ENCODE measurements at regions not wholly inside any gene's neighbourhood (a gene's known extent, or its start where the extent isn't known, plus 50 kb on each side); places are given as distances from the start of the nearest gene placed in this dataset.

DNA sequence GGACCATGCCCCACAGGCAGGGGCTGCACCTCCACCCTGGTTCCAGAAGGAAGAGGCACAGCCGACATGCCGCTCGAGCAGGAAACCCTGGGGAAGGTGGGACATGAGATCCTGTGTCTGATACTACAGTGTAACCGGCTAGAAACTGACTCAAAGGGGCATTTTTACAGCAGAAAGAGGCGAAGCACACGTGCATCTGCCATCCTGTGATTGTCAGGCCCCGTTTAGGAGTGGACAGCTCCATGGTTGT is 62.7 kb downstream of the SIK1 start:
- DNase-seq = no peak

DNA sequence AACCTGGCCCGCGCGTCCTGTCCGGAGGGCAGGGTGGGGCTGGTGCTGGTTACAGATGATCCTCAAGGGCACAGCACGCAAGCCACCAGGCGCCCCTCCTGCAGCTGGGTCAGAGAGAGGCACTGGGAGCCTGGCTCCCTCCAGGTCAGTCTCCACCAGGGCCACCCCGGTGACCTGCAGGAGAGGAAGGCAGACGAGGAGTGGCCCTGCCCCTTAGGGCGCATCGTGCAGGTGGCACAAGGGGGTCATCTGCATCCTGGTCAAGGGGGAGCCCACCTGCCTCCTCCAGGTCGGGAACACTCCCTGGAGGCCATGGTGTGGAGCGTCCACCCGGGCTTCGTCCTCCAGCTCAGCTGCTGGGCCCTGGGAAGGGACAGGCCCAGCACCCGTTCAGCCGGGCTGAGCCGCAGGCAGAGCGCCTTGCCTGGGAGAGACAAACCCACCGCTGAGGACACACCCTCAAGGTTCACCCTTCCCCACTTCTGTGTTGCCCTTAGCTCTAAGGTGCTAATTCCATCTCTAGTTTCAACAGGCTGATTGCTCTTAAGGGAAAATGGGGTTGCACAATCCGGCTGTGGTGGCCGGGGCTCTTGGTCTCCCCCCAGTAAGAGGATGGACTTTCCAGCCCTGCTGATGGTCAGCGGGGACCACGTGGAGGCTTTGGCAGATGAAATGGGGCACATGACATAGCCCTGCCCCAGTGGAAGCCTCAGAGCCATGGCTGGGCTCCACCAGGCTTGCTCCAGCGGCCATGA is 63.2 kb downstream of the SIK1 start:
- DNase-seq = no peak

DNA sequence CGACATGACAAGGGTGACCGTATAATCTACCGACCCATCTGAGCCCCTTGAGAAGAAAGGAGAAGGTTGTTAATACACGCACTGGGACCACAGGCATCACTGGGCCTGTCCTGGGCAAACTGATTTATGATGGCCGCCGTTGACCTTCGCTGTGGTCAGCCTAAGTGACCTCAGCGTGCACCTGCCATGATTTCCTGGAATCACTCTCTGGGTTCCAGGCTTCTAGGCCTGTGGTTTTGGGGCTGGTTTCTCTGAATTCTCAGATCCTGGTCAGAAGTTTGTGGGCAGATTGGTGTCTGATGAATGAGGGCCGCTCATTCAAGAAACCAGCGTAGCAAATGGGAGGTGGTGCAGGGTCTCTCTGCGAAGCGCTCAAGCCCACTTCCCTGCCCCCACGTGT is 64.0 kb downstream of the SIK1 start:
- DNase-seq = no peak

DNA sequence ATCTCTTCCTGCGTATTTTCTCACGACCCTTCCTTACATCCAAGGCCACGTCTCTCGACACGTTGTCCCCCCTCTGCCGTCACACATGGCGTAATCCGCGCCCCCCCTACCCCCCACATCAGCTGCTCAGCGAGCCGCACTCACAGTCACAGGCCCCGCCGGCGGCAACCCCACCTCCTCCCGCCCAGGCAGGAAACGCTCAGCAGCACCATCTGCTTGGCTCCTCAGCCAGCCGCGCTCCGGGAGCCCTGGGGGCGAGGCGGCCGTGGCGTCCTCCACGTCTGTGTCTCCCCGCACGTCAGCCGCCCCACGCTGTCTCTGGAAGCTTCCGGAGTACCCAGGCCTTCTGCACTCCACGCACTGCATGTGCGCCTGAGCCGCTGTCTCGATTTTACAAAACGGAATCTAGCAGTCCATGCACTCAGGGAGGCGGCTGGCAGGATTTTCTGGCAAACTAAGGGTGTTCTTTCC is 64.6 kb downstream of the SIK1 start:
- DNase-seq = peak; percentile 78 to 91

DNA sequence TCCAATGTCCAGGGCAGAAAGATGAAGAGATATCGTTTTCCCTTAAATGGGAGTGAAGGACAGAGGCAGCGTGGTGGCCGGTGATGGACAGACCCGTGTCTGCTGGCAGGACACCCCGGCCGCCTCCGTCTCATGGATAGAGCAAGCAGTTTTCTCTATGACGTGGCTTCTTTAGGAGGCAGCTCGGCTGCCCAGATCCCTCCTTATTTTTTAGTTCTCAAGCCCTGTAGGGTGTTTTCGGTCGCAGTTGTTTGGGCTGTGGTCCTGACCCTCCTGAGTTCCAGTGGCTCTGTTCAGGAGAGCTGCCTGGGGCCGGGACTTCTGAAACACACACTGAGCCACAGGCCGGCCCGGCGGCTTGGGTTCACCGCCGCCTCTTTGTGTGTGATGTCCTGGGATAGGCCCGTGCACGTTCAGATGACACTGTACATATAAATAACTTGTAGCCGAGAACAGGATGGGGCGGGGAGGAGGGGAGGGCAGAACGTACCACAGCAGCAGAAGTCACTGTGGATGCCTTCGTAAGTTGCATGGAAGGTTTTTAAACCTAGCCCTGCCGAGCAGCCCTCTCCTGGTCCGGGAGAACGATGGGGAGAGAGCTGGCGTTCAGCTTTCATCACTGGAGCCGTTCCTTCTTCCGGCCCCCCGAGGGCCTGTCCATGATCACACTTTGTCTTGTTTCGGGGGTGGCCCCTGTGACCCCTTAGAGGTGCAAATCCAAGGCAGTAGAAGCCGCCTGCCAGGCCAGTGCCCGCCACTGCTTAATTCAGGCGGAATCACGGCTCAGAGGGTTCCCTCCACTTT is 65.2 kb downstream of the SIK1 start:
- peak; percentile 62 to 73 for DNase-seq

DNA sequence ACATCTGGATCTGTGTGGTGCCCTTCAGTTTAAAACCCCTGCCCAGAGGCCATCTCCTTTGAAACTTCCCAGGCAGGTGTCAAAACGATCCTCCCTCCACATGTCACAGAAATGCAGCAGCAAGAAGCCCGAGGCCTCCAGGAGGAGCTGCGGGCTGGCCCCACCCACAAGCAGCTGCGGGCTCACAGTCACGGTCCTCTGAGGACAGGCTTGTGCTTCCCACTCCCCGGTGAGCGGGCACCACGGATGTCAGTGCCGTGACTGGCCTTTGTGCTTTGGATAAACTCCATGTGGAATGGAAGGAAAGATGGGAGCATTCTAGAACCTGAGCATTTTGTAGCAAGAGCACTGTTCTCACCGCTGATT is 65.8 kb downstream of the SIK1 start:
- DNase-seq = peak in 1 of 2 experiments; percentile 54

DNA sequence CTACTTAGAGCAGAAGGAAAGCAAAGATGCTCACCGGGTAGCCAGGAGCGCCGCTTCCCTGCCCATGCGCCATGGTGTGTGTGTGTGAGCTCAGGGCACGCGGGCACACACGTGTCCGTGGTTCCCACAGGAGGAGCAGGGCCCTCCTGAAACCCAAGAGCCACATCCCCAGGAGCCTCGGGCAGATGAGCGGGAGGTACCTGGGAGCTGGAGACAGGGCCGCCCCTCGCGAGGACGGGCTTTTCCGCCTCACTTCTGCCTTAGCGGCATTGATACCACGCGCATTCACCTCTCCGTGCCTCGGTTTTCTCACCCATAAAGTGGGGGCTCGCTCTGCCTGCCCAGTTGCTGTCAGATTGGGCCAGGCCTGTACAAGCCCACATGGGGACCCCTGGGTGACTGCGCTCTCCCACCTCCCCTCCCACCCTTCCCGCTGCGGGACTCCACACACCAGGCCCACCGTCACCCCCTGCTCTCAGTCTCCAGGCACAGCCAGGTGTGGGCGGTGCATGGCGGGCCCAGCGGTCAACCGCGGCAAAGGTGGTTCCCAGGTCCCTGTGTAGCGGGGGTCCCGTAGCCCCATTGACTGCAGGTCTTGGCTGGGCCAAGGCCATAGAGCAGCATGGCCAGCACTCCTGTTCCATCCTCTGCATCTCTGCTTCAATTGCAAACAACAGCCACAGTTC is 66.3 kb downstream of the SIK1 start:
- no peak for DNase-seq

DNA sequence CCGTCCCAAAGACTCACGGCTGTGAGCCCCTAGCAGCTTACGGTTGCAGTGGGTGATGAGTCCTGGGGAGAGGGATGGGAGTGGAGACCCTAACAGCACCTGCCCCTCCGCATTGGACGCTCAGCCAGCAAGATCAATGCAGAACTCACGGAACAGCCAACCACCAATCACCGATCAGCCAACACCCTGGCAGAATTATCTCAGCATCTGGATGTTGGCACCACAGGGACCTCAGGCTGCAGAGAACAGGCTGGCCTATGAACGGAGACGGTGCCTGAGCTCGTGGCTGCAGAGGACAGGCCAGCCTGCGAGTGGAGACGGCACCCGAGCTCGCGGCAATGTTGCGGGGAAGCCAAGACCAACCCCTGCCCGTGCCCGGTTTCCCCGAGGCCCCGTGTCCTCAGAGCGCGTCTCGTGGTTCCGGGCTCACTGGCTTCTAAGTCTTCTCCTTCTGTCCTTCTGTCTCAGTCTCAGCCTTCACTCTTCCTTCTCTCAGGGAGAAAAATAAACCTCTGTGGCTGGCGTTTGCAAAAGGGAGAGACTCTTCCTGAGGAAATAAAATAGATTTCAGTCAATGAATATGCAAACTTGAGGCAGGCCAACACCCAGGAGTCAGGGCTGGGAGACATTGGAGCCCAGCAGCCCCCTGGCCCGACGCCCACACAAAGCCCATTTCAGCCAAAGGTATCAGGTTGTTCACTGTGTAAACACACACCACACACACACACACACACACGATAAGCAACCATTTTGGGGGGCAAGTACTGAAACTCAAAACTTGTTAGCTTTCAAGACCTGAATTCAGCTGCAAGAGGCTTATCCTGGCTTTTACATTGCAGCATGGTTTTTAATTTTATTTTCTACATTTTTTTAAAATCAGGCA is 67.8 kb downstream of the SIK1 start:
- peak; percentile 81 to 90 for DNase-seq

DNA sequence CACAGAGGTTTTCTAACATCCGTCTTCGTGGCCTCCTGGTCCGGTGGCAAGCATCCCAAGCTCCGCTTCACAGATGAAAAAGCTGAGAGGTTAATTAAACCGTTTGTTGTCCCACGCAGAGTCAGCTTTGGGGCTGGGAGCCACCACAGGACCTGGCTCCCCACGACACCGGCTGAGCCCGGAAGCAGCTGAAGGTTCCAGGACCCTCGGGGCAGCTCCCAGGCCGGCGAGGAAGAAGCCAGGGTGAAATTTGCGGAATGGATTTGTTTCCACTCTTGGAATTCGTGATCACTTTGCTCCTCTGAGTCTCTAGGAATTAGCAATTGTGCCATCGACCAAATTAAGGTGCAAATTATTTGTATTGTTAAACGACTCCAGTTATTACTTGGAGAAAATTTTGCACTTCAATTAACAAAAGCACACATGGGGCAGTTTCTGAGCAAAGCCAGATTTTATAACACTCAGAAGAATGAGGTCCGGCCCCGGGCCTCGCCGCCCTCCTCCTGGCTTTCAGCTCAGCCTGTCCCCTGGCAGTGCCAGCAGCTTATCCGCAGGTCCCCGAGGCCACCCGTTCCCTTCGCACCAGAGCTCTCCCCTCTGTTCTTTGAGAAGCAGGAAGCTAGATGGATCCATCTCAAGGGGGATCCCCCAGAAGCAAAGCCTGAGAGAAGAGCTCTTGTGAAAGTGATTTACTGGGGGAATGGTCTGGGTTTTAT is 69.1 kb downstream of the SIK1 start:
- peak in 1 of 2 experiments; percentile 48 for DNase-seq

DNA sequence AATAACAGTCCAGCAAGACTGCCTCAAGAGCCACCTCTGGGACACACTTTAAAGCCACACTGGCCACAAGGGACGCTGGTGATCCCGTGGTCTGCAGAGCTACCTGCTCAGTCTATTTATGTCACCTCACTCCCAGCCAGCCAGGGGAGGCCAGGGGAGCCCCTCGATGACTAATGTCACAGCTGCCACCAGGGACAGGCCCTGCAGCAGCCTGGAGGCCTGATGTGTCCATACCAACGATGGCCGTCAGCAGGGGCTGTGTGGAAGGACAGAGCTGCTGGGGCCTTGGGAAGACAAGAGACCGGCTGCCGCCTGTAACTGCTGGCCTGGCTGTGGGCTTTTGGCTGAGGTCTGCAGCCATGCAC is 71.0 kb downstream of the SIK1 start:
- no peak for DNase-seq

DNA sequence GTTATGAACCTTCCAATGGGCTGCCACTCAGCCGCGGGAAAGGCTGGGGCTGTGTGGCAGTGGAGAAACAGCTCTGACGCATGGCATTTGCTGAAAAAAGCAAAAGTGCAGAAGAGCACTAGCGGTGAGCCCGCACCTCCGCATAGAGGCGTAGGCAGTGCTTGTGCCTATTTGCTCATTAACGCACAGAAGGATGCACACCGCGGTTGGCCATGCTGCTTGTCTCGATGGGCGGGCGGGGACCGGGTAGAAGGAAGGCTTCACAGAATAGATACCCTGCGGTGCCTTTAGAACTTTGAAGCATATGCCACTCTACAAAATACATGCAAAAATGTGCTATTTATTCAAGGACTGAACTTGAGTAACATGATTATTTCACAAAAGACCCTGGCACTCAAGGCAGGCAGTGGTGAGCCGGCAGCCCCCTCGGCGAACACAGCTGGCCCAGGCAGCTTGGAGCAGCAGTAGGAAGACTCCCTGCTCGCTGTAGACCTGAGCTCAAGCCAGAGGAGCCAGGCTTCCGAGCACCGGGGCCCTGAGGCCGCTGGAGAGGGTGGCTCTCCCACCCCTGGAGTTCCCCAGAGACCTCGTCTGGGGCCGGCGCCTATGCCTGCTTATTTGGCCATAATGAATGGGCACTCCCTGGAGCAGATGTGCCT is 71.5 kb downstream of the SIK1 start:
- DNase-seq = peak in 1 of 2 experiments; percentile 21

DNA sequence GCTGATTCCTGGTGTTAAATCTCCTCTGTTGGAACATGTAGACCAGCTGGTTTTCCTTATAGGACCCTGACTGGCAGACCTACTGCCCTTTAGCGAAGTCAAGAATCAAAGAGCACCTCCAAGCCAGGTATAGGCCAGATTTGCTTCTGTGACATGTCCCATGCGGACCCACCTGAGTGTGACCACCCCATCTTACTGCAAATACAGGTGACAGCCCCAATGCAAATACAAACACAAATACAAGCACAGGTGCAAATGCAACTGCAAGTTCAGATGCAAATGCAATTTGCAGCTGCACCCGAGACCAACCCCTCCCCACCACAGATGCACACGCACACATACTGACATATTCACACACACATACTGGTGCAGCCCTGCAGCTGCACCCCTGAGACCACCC is 72.3 kb downstream of the SIK1 start:
- no peak for DNase-seq

DNA sequence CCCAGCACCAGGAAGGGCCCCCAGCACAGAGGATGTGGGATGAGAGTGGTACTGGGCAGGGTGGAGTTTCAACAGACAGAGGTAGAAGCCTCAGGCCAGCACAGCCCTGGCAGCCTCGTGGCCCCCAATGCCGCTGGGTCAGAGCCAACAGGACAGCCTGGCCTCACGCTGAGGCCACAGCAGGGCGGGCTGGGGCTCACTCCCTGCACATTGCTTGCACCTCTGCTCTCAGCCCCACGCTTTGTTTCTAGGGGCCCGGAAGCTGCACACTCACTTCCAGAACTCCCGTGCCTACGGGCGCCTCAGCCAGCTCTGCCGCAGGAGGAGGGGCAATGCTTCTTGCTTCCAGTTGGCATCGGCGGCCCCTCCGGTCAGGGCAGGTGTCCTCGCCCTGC is 72.9 kb downstream of the SIK1 start:
- DNase-seq = no peak

DNA sequence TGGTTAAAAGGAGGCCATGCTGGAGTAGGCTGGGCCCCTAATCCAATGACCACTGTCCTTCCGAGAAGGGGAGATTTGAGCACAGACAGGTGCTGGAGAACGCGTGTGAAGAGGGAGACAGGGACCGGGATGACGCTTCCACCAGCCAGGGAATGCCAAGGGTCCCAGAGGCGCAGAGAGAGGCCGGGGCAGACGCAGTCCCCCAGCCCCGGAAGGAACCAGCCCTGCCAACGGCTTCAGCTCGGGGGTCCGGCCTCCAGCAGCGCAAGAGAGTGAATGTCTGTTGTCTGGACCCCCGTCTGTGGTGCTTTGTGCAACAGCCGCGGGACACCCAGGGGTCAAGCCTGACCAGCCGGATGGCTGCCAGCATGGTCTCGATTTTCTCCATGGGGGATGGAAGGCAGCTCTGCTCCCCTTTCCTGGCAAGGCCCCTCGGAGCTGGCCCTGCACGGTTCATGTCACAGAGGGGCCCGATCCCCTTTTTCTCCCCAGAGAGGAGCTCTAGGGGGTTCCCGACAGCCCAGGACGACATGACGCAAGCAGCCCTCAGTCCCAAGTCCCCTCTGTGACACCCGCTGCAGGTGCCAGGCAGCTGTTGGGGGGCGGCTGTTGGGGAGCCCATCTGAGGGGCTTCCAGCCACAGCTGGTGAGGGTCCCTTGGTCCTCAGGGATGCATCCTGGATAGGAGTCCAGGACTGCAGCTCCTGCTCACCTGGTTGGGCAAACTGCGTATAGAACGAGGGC is 73.5 kb downstream of the SIK1 start:
- no peak for DNase-seq

DNA sequence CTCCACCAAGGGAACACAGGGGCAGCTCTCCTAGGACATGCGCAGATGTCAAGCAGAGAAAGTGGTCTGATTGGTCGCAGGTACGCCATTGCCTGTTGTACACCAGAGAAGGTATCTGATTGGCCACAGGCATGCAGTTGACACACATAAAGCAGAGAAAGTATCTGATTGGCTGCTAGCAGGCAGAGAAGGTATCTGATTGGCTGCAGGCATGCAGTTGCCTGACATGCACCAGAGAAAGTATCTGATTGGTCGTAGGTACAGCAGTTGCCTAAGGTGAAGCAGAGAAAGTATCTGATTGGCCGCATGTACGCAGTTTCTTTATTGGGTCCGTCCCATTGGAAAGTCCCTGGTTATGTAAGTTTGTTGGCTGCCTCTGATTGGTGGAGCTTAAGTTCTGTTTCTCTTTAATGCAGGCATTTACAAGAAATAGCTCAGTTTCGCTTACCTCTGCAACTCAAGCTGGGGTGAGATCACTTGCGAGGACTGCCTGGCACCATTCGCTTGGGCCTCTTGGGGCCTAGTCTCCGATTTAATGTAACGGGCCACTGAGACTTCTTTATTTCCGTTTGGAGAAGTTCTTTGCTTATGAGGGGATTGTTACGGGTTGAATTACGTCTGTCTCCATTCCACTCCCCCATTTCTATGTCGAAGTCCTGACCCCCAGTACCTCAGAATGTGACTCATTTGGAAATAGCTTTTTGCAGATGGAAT is 74.2 kb downstream of the SIK1 start:
- DNase-seq = no peak

DNA sequence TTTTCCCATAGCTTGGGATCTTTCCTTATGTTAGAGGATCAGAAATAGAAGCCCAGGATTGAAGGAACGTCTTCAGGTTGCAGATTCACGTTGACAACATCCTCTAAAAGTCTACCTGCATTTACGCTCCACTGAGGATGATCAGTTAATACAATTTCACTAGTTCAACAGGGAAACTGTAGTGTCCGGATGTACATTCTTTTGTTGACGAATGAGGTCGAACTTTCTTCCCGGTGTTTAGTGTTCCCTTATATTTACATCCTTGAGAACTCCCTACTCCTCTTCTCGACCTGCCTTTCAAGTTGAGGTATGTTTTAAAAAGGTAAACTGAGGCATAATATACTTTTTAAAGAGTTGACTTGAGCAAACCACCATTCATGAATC is 74.8 kb downstream of the SIK1 start:
- no peak for DNase-seq

DNA sequence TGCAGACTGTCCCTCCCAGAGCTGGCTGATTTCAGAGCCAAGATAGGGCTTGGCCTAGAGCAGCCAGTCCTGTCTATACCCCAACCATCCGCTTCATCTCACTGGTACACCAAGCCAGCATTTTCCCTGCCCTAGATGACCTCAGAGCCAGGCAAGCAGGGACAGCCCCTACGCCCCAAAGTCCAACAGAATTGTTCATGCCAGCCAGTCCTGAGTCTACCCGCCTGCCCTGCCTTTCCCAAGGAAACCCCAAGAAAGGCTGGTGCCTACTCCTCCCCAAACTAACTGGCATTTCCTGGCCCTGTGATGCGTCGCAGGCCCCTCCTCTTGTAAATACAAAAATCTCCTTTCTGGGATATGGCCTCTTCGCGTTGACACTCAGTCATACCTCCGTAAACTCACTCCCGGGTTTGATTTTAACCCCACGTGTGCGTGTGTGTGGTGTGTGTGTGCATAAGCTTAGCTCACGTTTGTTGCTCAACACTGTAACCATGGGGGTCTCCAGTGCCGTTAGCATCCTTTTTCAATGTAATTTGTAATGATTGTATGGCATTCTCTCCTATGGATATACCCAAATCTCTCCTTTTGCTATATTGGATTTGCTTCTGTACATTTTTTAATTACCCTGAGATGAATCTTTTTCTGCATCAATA is 75.3 kb downstream of the SIK1 start:
- no peak for DNase-seq

DNA sequence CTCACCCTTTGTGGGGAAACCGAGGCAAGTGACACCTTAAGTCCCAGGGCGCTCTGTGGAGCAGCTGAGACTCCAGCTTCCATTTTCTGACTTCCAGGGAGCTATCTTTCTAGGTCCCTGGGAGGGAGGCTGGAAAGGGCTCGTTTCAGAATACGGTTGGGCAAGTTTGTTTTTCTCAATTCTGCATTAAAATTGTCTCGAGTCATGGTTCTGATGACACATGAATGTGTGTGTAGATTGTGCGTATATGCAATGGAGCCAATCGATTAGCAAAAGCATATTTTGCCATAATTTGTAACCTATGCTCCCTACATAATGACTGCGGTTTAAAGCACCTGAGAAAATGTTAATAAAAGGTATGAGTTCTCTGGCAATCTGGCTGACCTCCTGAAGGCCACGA is 77.3 kb downstream of the SIK1 start:
- no peak for DNase-seq

DNA sequence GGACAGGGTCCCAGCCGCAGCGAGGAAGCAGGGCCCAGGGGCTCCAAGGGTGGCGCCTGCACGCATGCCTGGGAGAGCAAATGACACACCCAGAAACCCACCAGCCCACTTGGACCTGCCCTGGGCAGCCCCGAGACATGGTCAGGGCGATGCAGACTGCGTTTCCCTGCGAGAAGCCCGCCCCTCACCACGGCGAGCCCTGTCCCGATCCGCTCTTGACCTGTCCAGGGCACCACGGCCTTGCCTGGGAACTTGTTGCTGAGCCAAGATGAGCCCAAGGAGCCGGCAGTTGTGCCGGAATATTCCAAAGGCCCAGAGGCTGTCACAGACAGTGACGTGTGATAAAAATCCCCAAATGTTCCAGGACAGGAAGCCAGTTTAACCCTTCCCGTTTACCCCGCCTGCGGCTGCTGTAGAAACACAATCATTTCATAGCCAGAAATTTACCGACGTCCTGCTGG is 78.1 kb downstream of the SIK1 start:
- DNase-seq = no peak

All from NCI-H446 (cell line).